Retinal pigment epithelial cell (primary cell): ENCODE measurements at regions not wholly inside any gene's neighbourhood (a gene's known extent, or its start where the extent isn't known, plus 50 kb on each side); places are given as distances from the start of the nearest gene placed in this dataset.

ENCODE experiments used
- DNase-seq: peaks from one replicate; pipeline ENCODE4 v3.0.0-alpha.2; 2010; ENCODE audit warnings: low read depth
- H3K4me3 ChIP-seq: 2 replicates; pipeline ENCODE4 v1.5.1; 2011; ENCODE audit warnings: mild to moderate bottlenecking, low read length, control low read depth, moderate library complexity
- TF ChIP-seq, protein P1 (sequence below): conservative IDR thresholded peaks from 2 replicates; pipeline ENCODE4 v1.5.1; 2011; ENCODE audit warnings: low read depth, low read length, control low read depth, inconsistent platforms

DNA sequence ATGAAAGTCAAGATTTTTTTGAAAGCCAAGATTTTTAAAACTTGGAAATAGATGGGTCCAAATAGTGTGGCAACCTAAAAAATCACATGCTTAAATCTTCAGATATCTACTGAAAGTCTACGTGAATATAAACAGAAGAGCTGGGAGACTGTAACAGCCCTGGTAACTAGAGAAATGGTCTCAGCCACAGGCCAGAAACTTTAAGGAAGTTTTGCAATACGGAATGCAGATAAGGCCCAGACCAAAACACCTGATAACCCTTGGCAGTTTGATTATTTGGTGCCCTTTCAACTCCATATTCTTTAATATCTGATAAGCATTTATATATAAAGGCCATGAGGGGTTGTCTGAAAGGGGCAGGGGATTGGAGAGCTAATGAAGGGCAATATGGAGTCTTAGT is 537.3 kb upstream of the TGFBR2 start:
- TF ChIP-seq, protein P1, sequence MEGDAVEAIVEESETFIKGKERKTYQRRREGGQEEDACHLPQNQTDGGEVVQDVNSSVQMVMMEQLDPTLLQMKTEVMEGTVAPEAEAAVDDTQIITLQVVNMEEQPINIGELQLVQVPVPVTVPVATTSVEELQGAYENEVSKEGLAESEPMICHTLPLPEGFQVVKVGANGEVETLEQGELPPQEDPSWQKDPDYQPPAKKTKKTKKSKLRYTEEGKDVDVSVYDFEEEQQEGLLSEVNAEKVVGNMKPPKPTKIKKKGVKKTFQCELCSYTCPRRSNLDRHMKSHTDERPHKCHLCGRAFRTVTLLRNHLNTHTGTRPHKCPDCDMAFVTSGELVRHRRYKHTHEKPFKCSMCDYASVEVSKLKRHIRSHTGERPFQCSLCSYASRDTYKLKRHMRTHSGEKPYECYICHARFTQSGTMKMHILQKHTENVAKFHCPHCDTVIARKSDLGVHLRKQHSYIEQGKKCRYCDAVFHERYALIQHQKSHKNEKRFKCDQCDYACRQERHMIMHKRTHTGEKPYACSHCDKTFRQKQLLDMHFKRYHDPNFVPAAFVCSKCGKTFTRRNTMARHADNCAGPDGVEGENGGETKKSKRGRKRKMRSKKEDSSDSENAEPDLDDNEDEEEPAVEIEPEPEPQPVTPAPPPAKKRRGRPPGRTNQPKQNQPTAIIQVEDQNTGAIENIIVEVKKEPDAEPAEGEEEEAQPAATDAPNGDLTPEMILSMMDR = no peak
- DNase-seq = no peak

GRCh38 chr3:30073040-30073439 is 533.4 kb upstream of the TGFBR2 start:
- TF ChIP-seq, protein P1 = no peak
- no peak overlapping the region for H3K4me3 ChIP-seq
- DNase-seq = no peak

More for the DNA sequence above, 537.3 kb upstream of the TGFBR2 start:
- H3K4me3 ChIP-seq = no peak overlapping the region

DNA sequence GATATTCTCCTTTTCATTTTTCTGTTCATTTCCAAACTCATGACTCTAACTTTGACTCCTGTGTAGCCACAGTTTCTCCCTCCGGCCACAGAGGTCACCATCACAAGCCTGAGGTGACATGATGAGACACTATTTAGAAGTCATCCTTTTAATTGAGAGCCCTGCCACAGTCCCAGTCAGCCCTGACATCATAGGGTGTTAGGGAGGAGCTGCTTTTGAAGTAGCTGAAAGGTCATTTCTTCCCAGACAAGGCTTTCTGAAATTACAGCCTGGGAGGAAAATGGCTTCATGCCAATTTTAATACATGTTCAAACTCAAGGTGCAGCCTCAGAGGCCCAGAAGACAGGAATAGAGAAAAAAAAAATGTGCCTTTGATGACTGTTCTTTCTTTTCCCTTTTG is 532.8 kb upstream of the TGFBR2 start:
- TF ChIP-seq, protein P1 = no peak
- DNase-seq = peak; percentile 3
- no peak overlapping the region for H3K4me3 ChIP-seq

GRCh38 chr3:30075514-30075913 is 530.9 kb upstream of the TGFBR2 start:
- TF ChIP-seq, protein P1 = no peak
- DNase-seq = no peak
- H3K4me3 ChIP-seq = no peak overlapping the region

DNA sequence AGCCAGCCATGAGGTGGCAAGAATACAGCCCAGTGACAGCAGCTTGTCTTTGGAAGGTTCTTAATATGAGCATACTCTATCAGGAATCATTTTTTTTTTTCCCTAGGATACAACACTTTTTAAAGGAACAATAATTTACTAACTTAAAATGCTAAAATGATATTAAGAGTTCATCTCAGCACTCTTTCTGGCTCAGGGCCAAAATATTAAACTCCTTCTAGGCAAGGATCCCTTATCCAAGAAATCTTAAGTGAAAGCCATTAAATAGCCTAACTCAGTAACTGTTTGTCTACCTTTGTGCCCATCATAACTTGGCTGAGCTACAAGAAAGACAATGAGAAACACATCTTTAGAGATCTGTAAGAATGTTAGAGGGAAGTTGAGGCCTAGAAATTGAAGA is 529.5 kb upstream of the TGFBR2 start:
- DNase-seq = no peak
- TF ChIP-seq, protein P1 = no peak
- H3K4me3 ChIP-seq = no peak overlapping the region

DNA sequence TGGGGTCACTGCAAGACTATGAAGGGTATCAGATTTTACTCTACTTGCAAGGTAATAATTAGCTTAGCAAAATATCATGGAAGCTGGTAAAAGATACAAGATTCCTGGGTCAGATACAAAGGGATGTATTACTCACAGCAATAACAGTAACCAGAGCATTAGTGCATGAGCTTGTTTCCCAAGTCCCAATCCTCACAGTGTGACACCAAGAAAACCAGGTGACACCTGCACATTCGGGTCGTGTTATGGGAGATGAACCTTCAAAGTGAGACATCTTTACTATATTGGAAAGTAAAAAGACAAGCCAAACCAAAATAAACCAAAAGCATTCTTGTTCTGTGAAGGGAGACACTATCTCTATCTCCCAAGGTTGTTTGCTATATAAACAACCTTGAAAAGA is 528.7 kb upstream of the TGFBR2 start:
- no peak overlapping the region for H3K4me3 ChIP-seq
- no peak for DNase-seq
- TF ChIP-seq, protein P1 = no peak

GRCh38 chr3:30078736-30079135 is 527.7 kb upstream of the TGFBR2 start:
- TF ChIP-seq, protein P1 = no peak
- no peak overlapping the region for H3K4me3 ChIP-seq
- DNase-seq = no peak
